NCI-H446 treated with DMSO at 0.1 percent for 48 hours (cell line): ENCODE measurements at regions not wholly inside any gene's neighbourhood (a gene's known extent, or its start where the extent isn't known, plus 50 kb on each side); places are given as distances from the start of the nearest gene placed in this dataset.

ENCODE experiments used
- DNase-seq: peaks from one replicate; lab custom pipeline; 2025; lab: John Stamatoyannopoulos, UW

DNA sequence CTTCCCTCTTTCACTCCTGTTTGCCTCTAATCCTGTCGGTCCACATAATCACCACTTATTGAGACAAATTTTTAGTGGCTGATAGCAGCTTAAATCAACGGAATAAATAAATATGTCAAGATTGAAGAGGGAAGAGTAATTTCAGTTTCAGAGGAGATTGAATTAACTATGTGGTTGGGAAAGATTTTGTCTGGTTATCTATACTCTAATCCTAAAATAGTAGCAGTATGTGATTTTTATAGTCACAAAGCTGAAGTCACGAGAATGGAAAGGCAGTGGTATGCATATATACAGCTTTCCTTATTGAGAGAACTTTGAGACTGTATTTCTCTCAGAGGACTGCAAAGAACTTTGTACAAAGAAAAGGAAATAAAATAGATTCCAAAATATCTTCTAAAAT, 493.3 kb downstream of the FAT4 start:
- DNase-seq, result no peak

DNA sequence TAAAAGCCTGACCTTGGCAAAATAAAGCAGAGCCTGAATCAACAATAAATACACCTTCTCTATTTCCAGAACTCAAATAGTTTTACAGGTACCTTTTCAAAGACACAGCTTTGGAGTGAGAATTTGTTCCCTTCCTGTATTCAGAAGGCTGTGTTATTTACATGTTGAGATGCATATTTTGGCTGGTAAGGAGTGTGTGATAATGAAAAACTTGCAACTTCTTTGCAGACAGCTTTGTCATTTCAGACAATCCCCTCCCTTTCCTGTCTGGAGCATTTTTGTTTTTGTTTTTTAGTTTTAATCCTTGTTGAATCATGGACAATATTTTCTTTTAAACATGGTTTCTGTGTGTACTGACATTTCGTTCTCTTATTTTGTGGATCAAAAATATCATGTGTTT, 493.8 kb downstream of the FAT4 start:
- no peak for DNase-seq

DNA sequence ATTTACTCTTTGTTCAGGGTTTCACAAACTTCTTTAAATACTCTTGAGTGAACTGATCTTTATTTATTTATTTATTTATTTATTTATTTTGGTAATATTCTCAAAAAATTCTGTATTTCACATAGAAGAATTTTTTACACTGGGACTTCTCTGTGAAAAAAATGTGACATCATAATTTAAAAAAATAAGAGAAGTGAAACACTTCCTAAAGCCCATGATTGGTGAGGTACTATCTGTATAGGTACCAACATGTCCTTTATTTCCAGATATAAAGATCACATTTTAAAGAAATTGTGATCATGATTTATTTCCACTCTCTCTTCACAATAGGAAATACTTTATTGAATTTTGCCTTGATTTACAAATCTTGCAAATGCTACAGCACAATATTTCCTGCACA, 497.1 kb downstream of the FAT4 start:
- no peak for DNase-seq

DNA sequence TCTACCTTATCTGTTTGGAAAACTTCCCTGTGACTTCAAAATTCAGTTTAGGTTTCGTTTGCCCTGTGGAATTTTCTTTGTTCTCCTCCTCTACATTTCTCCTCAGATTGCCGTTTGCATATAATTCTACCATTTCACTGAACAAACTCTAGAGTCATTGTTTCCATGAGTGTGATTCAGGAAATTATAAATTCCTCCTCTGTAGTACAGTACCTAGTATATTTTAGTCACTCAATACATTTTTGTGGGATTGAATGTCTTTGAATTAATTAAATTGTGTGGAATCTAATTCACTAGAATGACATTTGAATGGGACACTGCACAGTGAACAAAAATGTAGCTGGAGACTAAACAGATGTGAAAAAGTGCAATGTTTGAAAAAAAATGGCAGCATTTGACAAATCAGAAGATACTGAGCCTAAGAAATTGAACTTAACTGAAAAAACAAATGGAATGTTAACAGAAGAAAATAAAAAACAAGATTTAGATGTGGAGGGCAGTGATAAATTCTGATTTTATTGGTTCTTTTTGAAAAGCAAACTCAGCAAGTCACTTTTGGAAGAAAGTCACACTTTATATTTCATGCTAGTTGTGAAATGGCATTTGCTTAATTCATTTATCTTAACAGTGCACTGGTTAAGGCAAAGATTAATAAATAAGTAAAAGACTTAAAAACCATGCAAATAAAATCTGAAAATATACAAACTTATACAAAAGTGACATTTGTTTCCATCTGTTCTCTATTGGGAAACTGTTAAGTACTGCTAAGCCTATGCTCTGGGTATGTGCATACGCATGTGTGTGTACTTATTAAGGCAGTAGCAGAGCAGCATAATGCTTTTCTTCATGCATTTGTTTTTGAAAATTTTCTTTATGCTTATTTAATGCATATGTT, 512.3 kb downstream of the FAT4 start:
- DNase-seq, result no peak

DNA sequence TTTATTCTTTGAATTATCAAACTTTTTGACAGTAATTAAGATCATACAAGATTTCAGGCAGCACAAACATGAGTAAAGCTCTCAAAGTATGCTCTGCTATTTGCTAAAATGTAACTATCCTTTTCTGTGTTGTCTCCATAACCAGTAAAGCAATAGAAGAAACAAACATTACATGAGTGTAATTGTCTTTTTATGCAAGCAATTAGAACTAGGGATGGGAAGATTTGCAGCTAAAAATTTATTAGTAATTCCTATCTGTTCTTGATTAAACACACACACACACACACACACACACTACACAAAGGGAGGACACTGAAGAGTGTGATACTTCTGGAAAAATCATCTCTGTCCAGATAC, 512.9 kb downstream of the FAT4 start:
- DNase-seq, result no peak

DNA sequence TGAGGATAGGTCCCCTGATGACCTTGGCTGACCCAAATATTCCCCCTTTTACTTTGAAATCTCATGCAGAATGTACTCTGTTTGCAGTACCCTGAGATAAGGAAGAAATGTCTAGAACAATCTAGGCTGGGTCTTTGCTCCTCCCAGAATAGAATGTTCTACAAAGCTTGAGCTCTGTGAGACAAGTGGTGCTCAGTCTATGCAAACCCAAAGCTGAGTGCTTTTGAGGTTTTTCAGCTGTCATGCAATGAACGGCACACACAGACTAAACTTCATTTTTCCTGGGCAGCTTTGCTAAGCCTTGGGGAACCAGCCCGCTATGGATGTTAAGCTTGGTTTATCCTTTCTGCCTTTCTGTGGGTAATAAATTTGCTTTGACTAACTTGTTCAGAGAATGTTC, 513.6 kb downstream of the FAT4 start:
- DNase-seq, result no peak

DNA sequence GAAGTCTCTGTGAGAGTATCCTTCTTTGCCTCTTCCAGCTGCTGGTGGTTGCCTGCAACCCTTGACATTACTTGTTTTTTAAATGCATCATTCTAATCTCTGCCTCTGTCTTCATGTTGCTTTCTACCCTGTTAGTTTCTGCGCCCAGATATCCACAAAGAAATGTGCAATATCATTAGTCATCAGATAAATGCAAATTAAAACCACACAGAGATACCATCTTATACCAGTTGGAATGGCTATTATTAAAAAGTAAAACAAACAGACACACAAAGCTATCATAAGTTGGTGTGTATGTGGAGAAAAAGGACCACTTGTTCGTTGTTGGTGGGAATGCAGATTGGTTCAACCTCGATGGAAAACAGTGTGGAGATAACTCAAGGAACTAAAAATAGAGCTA, 517.4 kb downstream of the FAT4 start:
- no peak for DNase-seq

DNA sequence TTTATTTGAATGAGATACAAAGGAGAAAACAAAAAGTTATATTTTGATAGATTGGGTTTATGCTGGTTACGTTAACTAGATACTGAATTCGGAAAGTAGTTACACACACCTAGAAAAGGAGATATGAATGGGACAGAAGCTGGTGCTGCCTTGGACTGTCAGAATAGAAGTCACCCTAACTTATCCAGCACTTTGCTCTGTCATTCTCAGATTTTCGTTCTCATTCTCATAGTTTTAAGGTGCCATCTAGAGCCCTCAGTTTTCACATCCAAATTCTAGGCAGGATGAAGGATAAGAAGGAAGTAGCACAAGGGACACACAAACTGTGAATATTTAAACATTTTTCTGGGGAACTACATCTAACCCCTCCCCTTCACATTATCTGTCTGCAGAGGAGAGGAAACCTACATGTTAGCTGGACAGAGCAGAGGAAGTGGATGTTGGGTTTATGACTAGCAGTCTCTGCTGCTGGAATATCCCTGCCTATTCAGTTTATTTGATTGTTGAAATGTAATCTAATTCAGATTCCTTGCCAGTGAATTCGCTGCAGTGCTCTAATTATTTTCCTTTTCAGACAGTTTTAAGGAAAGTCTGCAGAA, 521.9 kb downstream of the FAT4 start:
- no peak for DNase-seq

DNA sequence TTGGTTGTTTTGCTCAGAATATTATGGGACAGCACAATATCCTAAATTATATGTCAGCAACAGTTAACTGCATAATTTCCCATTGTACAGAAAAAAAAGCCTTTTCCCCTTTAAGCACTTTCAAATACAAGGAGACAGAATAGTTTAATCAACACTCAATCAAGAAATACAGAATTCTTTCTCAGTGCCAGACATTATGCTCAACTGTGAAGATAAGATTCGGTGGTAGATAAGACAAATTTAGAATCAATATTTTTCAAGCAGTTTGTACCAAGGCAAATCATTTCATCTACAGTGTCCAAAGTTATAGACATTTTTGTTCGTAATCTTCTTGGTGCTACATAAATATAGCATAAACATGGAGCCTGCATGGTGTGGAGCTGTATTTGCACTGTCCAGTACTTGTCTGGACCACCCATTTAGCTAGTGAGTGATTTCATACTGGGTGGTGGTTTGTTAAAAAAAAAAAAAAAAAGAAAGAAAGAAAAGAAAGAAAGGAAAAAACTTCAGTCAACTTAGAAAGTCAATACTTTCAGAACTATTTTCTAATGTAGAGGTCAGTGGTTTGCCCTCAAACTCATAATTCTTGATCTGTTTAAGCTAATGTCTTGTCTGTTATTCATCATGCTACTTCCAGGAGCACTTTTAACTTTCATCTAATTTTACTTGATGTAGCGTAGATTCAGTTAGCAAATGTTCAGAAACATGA, 522.9 kb downstream of the FAT4 start:
- no peak for DNase-seq

DNA sequence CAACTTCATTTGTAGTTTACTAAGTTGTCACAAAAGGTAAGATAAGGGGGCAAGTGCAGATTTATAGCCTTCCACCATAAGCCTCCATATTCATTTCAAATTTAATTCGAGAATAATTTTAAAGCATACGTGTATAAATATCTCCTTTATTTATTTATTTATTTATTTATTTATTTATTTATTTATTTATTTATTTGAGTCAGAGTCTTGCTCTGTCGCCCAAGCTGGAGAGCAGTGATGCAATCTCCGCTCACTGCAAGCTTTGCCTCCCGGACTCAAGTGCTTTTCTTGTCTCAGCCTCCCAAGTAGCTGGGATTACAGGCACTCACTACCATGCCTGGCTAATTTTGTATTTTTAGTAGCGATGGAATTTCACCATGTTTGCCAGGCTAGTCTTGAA, 523.4 kb downstream of the FAT4 start:
- DNase-seq, result no peak

DNA sequence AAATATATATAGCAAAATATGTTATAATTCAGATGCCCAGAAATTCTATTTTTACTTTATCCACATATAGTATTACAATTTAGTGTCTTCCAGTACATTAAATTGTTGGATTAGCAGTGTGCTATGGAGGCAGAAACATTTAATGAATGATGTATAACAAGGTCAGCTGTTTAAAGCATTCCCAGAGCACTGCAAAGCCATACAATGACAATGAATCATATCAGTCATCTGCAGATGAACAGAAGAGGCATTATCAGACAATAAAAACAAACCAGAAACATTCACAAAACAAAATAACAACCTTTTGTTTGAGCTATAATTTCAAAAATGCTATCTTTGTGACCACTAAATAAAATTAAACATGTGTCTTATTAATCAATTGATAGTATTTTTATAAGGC, 524.2 kb downstream of the FAT4 start:
- no peak for DNase-seq

DNA sequence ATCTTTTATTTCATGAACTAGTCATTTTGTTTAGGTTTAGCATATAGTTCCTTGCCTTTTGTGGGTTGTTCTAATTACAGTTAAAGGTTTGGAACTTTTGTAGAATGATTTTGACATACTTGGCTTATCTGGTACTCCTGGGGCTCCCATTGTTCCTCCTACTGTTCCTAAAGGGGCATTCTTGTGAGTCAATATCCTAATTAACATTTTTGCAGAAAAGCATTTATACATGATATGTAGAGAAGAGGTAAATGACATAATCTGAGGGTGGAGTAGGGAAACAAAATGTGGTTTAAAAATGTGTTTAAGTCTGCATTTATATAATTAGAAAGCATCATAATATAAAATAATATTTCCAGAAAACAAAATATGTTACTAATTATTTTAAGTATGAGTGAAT, 529.2 kb downstream of the FAT4 start:
- no peak for DNase-seq

DNA sequence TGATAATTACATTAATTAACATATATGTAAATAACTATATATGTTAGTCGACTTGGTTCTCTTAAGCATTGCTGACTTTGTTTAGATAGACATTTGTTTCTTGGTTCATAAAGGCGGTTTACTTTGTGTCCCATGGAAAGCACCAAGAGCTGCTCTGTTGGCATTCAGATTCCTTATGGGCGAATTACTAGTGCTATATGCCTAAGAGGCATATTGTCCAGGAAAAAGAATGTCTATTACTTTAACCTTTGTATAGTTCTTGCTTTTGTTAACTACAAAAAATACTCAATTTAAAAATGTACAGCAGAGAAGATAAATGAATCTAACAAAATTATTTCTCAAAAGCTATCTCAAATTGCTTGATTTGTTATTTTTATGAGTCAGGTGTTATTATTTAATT, 532.8 kb downstream of the FAT4 start:
- no peak for DNase-seq

DNA sequence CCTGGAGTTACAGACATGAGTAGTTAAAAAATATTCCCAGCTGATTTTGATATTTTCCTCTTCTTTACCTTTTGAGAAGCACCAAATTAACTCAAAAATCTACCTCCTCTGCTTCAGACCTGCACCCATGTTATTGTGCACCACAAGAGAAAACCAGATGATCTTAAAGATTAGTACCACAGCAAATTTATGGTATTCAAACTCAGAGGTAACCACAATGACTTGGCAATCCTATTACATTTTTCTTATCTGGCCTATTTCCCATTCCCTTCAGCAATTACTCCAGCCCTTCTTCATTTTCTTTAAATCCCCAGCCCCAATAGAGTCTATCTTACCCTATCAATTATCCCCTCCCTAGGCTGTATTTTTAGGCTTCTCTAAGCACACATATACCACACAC, 535.1 kb downstream of the FAT4 start:
- DNase-seq, result no peak

DNA sequence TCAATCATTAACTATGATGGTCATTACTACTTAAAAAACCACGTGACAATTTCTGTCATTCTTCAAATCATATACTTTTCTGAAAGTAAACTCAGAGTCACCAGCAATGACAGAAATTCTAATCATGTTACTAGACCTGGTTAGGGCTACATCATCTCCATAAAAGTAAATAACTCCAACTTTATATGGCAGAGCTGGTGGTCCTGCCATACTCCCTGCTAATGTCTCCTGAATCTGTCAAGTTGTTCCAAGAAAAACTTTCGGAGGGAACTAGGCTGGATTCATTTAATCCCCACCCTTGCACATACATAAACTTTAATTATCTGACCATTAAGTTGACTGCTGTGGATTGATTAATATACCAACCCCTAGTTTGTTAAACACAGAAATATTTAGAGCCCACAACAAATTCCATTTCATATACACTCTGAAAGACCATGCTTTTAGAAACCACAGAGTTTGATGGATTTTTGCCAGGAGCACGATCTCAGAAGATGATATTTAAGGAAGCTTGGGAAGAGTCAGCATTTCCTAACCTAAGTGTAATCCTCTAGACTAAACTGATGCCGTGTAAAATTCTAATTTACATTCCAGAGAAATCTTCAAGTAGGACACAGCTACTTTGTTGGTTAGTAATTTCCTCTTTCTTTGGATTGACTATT, 577.0 kb downstream of the FAT4 start:
- no peak for DNase-seq

DNA sequence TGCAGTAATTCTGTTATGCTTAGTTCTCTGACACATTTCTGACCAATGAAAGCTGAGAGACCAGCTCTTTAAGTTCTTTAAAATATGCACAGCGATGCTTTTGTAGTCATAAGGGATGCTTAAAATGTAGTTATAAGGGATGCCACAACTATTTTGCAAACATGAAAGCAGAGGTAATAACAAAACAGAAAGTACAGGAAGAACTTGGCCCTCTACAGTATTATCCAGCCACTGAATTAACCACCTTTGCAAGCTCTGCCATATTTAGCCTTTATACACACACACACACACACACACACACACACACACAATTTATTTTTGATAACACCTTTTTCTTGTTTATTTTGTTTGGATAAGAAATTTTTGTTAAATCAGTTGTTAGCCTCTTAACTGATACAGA, 590.0 kb downstream of the FAT4 start:
- DNase-seq, result no peak

DNA sequence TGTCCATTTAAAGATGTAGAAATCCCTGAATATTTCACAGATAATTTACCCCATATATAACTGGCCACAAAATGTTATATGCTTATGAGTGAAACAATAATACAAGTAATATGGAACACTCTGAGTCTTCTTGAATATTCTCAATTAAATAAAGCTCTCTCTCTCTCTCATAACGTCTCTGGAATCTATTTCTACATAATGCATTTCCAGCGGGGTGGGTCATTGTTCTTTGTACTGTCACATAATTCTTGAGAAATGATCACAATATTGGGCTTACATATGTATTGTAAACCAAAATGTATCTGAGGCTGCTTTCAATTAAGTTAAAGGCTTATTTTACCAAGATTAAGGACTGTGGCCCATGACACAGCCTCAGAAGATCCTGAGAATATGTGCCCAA, 596.3 kb downstream of the FAT4 start:
- no peak for DNase-seq

DNA sequence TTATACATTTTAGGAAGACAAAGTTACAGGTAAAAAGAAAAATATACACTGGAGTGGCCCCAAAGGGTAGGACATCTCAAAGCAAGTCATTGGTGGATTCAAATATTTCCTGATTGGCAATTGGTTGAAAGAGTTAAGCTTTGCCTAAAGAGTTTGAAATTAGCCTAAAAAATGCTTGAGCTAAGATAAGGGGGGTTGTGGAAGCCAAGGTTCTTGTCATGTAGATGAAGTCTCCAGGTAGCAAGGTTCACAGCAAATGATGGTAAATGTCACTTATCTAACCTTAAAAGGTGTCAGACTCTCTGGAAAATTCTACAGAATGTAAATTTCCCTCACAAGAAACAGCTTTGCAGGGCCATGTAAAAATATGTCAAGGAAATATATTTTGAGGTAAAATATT, 596.7 kb downstream of the FAT4 start:
- DNase-seq, result no peak

DNA sequence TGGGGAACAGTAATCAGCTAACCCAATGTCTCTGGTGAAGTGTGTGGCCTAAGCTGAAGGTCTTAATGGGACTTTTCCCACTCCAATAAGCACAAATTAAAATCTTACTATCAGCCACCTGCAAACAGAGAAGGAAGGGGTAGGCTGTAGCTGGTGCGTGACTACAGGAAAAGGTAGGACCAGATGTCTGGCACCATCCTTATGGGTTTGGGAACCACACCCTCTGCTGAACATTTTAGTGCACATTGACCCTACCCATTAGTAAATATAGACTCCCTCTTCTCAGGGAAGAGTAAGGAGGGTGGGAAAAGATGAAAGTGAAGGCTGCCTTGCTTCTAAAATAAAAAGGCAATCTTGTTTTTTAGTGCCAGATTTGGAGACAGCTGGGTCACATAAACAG, 602.8 kb downstream of the FAT4 start:
- no peak for DNase-seq

DNA sequence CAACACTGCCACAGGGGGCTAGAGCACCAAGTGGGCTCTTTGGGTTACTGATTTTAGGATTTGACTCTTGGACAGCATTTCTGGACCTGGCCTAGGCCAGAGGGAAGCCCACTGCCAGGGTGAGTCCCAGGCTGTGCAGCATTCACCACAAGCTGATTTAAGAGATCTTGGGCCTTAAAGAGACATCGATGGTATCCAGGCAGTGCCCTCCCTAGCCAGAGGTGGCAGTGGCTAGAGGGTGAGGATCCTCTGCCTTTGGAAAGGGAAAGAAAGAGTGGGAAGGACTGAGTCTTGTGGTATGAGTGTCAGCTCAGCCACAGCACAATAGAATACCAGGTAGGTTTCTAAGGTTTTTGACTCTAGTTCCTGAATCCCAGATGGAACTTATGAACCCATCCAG, 613.9 kb downstream of the FAT4 start:
- no peak for DNase-seq

DNA sequence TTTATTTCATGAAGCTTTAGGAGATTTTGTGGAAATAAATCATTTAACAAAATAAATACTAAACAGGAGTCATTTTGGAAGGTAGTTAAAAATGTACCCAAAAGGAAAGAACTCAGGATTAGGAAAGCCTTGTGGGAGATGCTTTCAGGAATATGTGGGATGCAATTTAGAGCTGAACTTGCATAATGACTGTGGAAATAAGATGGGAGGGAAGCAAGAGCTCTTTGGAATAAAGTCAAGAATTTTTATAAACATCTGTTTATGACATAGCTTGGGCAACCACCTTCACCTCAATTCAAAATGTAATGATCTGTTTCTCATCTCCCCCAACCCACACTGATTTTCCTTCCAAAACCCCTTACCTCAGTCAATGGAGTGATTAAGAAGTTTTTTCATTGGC, 623.8 kb downstream of the FAT4 start:
- no peak for DNase-seq

DNA sequence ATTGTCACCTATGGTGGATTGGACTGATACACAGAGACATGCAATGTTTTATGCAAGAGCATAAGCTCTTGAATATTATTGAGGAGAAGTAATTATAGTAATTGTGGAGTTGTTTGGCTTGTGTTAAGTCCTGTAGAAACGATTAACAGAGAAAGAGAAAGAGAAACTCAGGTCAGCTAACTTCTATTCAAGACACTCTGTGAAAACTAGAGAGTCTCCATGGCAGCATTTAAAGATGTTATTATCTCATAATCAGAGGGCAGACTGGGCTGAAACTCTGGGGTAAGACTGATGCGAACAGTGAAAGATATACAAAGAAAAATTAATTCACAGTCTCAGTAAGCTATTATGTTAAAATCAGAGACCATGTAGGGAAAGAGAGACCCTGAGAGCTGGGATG, 625.7 kb downstream of the FAT4 start:
- no peak for DNase-seq

DNA sequence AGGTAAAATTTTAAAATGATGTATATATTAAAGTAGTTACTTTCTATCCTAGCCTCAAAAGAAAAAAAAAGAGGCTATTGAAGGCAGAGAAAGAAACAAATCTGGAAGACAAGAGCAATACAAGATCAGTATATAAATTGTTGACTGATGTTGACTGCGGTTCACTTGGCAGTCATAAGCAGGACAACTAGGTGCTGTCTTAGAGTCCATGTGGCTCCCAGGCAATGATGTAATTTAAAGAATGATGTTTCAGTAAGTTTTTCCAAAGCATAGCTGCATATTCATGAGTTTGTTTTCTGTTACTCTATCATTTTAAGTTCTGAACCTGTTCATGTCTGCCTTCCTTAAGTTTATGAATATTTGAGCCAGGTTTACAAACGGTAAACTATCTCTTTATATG, 630.2 kb downstream of the FAT4 start:
- no peak for DNase-seq
